GM23338 (cell line): ENCODE measurements at regions not wholly inside any gene's neighbourhood (a gene's known extent, or its start where the extent isn't known, plus 50 kb on each side); places are given as distances from the start of the nearest gene placed in this dataset.

Source experiments
- ATAC-seq: fragments of 200-7000 bp; cut with Tn5 transposase; 3 replicates; pipeline ENCODE4 v1.9.1; 2020
- DNase-seq: peaks from one replicate; pipeline ENCODE4 v3.0.0-alpha.2; 2015; ENCODE audit warnings: low spot score
- H2AFZ ChIP-seq: fragments of 200-600 bp; sonication (generic); 2 replicates; pipeline ENCODE4 v1.8.0; 2016; ENCODE audit warnings: antibody characterized with exemption, mild to moderate bottlenecking, moderate library complexity
- H3F3A ChIP-seq: fragments of 200-600 bp; sonication (generic); replicated peaks from 2 replicates; pipeline ENCODE4 v1.8.0; 2017; ENCODE audit warnings: antibody characterized with exemption, mixed run types, low read depth
- H3K27ac ChIP-seq: fragments of 200-600 bp; sonication (generic); 2 replicates; pipeline ENCODE4 v1.6.1; 2016; ENCODE audit warnings: low read depth
- H3K27me3 ChIP-seq: fragments of 200-600 bp; sonication (generic); 2 replicates; pipeline ENCODE4 v1.8.0; 2016; ENCODE audit warnings: mild to moderate bottlenecking, mixed run types, moderate library complexity; ENCODE audit not compliant: insufficient read depth
- H3K36me3 ChIP-seq: fragments of 200-600 bp; sonication (generic); 2 replicates; pipeline ENCODE4 v1.8.0; 2016; ENCODE audit warnings: mild to moderate bottlenecking; ENCODE audit not compliant: insufficient read depth
- H3K4me1 ChIP-seq: fragments of 200-600 bp; sonication (generic); 2 replicates; pipeline ENCODE4 v1.8.0; 2016; ENCODE audit warnings: mild to moderate bottlenecking, moderate library complexity; ENCODE audit not compliant: insufficient read depth
- H3K4me2 ChIP-seq: fragments of 200-600 bp; sonication (generic); 2 replicates; pipeline ENCODE4 v1.7.1; 2017; ENCODE audit warnings: mixed run types
- H3K4me3 ChIP-seq: fragments of 200-600 bp; sonication (generic); 2 replicates; pipeline ENCODE4 v1.6.1; 2016; ENCODE audit warnings: mixed run types
- H3K79me2 ChIP-seq: fragments of 200-600 bp; sonication (generic); replicated peaks from 2 replicates; pipeline ENCODE4 v1.8.0; 2017; ENCODE audit warnings: mild to moderate bottlenecking; ENCODE audit not compliant: insufficient read depth
- H3K9me2 ChIP-seq: fragments of 200-600 bp; sonication (generic); 2 replicates; pipeline ENCODE4 v1.8.0; 2017; ENCODE audit not compliant: insufficient read depth
- H4K20me1 ChIP-seq: fragments of 200-600 bp; sonication (generic); replicated peaks from 2 replicates; pipeline ENCODE4 v1.8.0; 2017; ENCODE audit warnings: mild to moderate bottlenecking; ENCODE audit not compliant: insufficient read depth
- H3K27ac Mint-ChIP-seq: 2 replicates; pipeline ENCODE4 v1.8.0; 2020; ENCODE audit warnings: inconsistent platforms, mild to moderate bottlenecking, moderate library complexity, mixed read lengths
- H3K27me3 Mint-ChIP-seq: 3 replicates; pipeline ENCODE4 v1.8.0; 2022; ENCODE audit warnings: low read depth, mild to moderate bottlenecking, moderate library complexity, mixed read lengths, inconsistent platforms; ENCODE audit not compliant: insufficient read depth, poor library complexity
- H3K36me3 Mint-ChIP-seq: 3 replicates; pipeline ENCODE4 v1.8.0; 2021; ENCODE audit warnings: low read depth, mild to moderate bottlenecking, inconsistent platforms, moderate library complexity, mixed read lengths
- H3K4me1 Mint-ChIP-seq: 3 replicates; pipeline ENCODE4 v1.8.0; 2020; ENCODE audit warnings: mild to moderate bottlenecking, inconsistent platforms, mixed read lengths
- H3K4me3 Mint-ChIP-seq: 3 replicates; pipeline ENCODE4 v1.8.0; 2021; ENCODE audit warnings: moderate library complexity, mild to moderate bottlenecking, inconsistent platforms, mixed read lengths
- H3K9me3 Mint-ChIP-seq: 3 replicates; pipeline ENCODE4 v1.8.0; 2020; ENCODE audit warnings: moderate library complexity, mild to moderate bottlenecking, inconsistent platforms, mixed read lengths
- CREB1 ChIP-seq: fragments of 250-450 bp; sonication (Bioruptor Pico); IDR thresholded peaks from 2 replicates; pipeline ENCODE4 v1.5.0; 2020; ENCODE audit warnings: low read depth, mild to moderate bottlenecking, moderate library complexity
- EZH2 ChIP-seq: fragments of 200-600 bp; sonication (generic); IDR thresholded peaks from one replicate; pipeline ENCODE4 v1.8.0; 2017; ENCODE audit warnings: antibody characterized with exemption, mild to moderate bottlenecking, low read depth; ENCODE audit not compliant: unreplicated experiment
- EZH2phosphoT487 ChIP-seq: fragments of 200-600 bp; sonication (generic); IDR thresholded peaks from one replicate; pipeline ENCODE4 v1.8.1; 2018; ENCODE audit warnings: antibody characterized with exemption; ENCODE audit not compliant: unreplicated experiment
- POLR2AphosphoS5 ChIP-seq: IDR thresholded peaks from 2 replicates; pipeline ENCODE4 v1.6.1; 2016; ENCODE audit warnings: antibody characterized with exemption, low read depth
- STAT1 ChIP-seq: IDR thresholded peaks from one replicate; pipeline ENCODE4 v1.6.1; 2016; ENCODE audit warnings: antibody characterized with exemption; ENCODE audit not compliant: unreplicated experiment
- TF ChIP-seq, protein P1 (sequence below): fragments of 250-450 bp; sonication (Bioruptor Pico); IDR thresholded peaks from 2 replicates; pipeline ENCODE4 v1.5.0; 2020; ENCODE audit warnings: mild to moderate bottlenecking, moderate library complexity
- TF ChIP-seq, protein P2 (sequence below): IDR thresholded peaks from 2 replicates; pipeline ENCODE4 v1.6.1; 2016; ENCODE audit warnings: antibody characterized with exemption

- DNase-seq (no peak), ATAC-seq (no peak; the same call in 2 of the 3 replicates)
- H3K27ac Mint-ChIP-seq: no peak overlapping the region
- TF ChIP-seq, protein P1, sequence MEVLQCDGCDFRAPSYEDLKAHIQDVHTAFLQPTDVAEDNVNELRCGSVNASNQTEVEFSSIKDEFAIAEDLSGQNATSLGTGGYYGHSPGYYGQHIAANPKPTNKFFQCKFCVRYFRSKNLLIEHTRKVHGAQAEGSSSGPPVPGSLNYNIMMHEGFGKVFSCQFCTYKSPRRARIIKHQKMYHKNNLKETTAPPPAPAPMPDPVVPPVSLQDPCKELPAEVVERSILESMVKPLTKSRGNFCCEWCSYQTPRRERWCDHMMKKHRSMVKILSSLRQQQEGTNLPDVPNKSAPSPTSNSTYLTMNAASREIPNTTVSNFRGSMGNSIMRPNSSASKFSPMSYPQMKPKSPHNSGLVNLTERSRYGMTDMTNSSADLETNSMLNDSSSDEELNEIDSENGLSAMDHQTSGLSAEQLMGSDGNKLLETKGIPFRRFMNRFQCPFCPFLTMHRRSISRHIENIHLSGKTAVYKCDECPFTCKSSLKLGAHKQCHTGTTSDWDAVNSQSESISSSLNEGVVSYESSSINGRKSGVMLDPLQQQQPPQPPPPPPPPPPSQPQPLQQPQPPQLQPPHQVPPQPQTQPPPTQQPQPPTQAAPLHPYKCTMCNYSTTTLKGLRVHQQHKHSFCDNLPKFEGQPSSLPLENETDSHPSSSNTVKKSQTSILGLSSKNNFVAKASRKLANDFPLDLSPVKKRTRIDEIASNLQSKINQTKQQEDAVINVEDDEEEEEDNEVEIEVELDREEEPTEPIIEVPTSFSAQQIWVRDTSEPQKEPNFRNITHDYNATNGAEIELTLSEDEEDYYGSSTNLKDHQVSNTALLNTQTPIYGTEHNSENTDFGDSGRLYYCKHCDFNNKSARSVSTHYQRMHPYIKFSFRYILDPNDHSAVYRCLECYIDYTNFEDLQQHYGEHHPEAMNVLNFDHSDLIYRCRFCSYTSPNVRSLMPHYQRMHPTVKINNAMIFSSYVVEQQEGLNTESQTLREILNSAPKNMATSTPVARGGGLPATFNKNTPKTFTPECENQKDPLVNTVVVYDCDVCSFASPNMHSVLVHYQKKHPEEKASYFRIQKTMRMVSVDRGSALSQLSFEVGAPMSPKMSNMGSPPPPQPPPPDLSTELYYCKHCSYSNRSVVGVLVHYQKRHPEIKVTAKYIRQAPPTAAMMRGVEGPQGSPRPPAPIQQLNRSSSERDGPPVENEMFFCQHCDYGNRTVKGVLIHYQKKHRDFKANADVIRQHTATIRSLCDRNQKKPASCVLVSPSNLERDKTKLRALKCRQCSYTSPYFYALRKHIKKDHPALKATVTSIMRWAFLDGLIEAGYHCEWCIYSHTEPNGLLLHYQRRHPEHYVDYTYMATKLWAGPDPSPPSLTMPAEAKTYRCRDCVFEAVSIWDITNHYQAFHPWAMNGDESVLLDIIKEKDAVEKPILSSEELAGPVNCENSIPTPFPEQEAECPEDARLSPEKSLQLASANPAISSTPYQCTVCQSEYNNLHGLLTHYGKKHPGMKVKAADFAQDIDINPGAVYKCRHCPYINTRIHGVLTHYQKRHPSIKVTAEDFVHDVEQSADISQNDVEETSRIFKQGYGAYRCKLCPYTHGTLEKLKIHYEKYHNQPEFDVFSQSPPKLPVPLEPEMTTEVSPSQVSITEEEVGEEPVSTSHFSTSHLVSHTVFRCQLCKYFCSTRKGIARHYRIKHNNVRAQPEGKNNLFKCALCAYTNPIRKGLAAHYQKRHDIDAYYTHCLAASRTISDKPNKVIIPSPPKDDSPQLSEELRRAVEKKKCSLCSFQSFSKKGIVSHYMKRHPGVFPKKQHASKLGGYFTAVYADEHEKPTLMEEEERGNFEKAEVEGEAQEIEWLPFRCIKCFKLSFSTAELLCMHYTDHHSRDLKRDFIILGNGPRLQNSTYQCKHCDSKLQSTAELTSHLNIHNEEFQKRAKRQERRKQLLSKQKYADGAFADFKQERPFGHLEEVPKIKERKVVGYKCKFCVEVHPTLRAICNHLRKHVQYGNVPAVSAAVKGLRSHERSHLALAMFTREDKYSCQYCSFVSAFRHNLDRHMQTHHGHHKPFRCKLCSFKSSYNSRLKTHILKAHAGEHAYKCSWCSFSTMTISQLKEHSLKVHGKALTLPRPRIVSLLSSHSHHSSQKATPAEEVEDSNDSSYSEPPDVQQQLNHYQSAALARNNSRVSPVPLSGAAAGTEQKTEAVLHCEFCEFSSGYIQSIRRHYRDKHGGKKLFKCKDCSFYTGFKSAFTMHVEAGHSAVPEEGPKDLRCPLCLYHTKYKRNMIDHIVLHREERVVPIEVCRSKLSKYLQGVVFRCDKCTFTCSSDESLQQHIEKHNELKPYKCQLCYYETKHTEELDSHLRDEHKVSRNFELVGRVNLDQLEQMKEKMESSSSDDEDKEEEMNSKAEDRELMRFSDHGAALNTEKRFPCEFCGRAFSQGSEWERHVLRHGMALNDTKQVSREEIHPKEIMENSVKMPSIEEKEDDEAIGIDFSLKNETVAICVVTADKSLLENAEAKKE: no peak
- no peak for TF ChIP-seq EZH2phosphoT487
- TF ChIP-seq CREB1: no peak
- no peak for TF ChIP-seq POLR2AphosphoS5
- TF ChIP-seq STAT1: no peak
- TF ChIP-seq, protein P2, sequence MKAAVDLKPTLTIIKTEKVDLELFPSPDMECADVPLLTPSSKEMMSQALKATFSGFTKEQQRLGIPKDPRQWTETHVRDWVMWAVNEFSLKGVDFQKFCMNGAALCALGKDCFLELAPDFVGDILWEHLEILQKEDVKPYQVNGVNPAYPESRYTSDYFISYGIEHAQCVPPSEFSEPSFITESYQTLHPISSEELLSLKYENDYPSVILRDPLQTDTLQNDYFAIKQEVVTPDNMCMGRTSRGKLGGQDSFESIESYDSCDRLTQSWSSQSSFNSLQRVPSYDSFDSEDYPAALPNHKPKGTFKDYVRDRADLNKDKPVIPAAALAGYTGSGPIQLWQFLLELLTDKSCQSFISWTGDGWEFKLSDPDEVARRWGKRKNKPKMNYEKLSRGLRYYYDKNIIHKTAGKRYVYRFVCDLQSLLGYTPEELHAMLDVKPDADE: no peak
- TF ChIP-seq EZH2: no peak
- Histone ChIP-seq H2AFZ (no peak overlapping the region), H3K4me2 (no peak overlapping the region), H4K20me1 (no peaks in the 10 kb centered on the region), H3K27me3 (no peaks in the 10 kb centered on the region), H3K79me2 (no peaks in the 10 kb centered on the region), H3K36me3 (no peaks in the 10 kb centered on the region), H3K27ac (no peak overlapping the region), H3K4me3 (no peak overlapping the region), H3K9me2 (peaks cover 6% of the 10 kb centered on the region; the same call in 1 of the 2 replicates), H3K4me1 (no peaks in the 10 kb centered on the region), H3F3A (no peaks in the 10 kb centered on the region)
- peaks cover 5% of the 10 kb centered on the region for H3K27me3 Mint-ChIP-seq
- peaks cover 8% of the 10 kb centered on the region for H3K9me3 Mint-ChIP-seq
- H3K36me3 Mint-ChIP-seq: no peaks in the 10 kb centered on the region; the same call in 2 of the 3 replicates
- H3K4me3 Mint-ChIP-seq: no peak overlapping the region
- H3K4me1 Mint-ChIP-seq: peaks cover 18% of the 10 kb centered on the region
Measured at GRCh38 chr15:70385052-70385451, 287.3 kb upstream of the TLE3 start.
